GM12878 (cell line): ENCODE measurements at regions not wholly inside any gene's neighbourhood (a gene's known extent, or its start where the extent isn't known, plus 50 kb on each side); places are given as distances from the start of the nearest gene placed in this dataset.

Source experiments
- ATAC-seq: fragments of 200-7000 bp; cut with Tn5 transposase; 3 replicates; pipeline ENCODE4 v1.9.1; 2020; ENCODE audit warnings: mild to moderate bottlenecking, moderate library complexity
- BruUV-seq: library from RNA; stranded (reverse); fragments of 400-500 nt; replicated peaks from 2 replicates; lab custom pipeline; 2021; lab: Mats Ljungman, UMichigan
- CTCF ChIA-PET: fragments of 300-600 bp; sonication (Branson Sonifier 250); formaldehyde crosslinking; extraction: SDS; loops from one replicate; lab custom pipeline; 2021; ENCODE audit warnings: inconsistent platforms; lab: Yijun Ruan, JAX
- POLR2A ChIA-PET: fragments of 350-600 bp; formaldehyde crosslinking; extraction: SDS; loops from one replicate; lab custom pipeline; 2021; ENCODE audit warnings: inconsistent platforms; lab: Charles Lee
- RAD21 ChIA-PET: fragments of 300-600 bp; sonication (Branson Sonifier 250); formaldehyde crosslinking; loops from one replicate; lab custom pipeline; 2023; ENCODE audit warnings: antibody characterized with exemption; ENCODE audit not compliant: unreplicated experiment; lab: Charles Lee
- SMC1A ChIA-PET: fragments of 300-600 bp; sonication (Branson Sonifier 250); formaldehyde crosslinking; loops from one replicate; lab custom pipeline; 2023; ENCODE audit not compliant: unreplicated experiment, uncharacterized antibody; lab: Charles Lee
- DNase-seq: peaks from one replicate; pipeline ENCODE4 v3.0.0-alpha.2; 2011; ENCODE audit warnings: low read depth, low spot score
- FAIRE-seq: peaks from 3 replicates; lab custom pipeline; 2011; peaks lifted over from hg19 to GRCh38; lab: Jason Lieb, UNC
- H2AFZ ChIP-seq: 2 replicates; pipeline ENCODE4 v1.6.0; 2011; ENCODE audit warnings: low read depth, low read length, control low read depth; ENCODE audit not compliant: control insufficient read depth
- H3K27ac ChIP-seq: 2 replicates; pipeline ENCODE4 v1.5.1; 2011; ENCODE audit warnings: control low read depth; ENCODE audit not compliant: control insufficient read depth, insufficient read depth
- H3K27me3 ChIP-seq, 2 experiments: replicated peaks in 1 of 2; 2 replicates each; pipeline versions ENCODE4 v1.6.0 to v1.6.1; 2011; ENCODE audit warnings: low read length in 1 of 2; ENCODE audit not compliant: control insufficient read depth in 2 of 2, insufficient read depth in 2 of 2
- H3K36me3 ChIP-seq, 2 experiments: 2 replicates each; pipeline ENCODE4 v1.5.1; 2011; ENCODE audit warnings: low read length in 1 of 2; ENCODE audit not compliant: control insufficient read depth in 2 of 2, insufficient read depth in 2 of 2
- H3K4me1 ChIP-seq: 2 replicates; pipeline ENCODE4 v1.6.1; 2011; ENCODE audit warnings: mild to moderate bottlenecking, low read length, moderate library complexity, mixed read lengths; ENCODE audit not compliant: control insufficient read depth, insufficient read depth
- H3K4me2 ChIP-seq: 2 replicates; pipeline ENCODE4 v1.6.0; 2011; ENCODE audit warnings: control low read depth; ENCODE audit not compliant: control insufficient read depth, insufficient read depth
- H3K4me3 ChIP-seq: fragments of 200-600 bp; sonication (generic); 2 replicates; pipeline ENCODE4 v1.5.1; 2016
- H3K79me2 ChIP-seq: 2 replicates; pipeline ENCODE4 v1.6.0; 2011; ENCODE audit warnings: low read length; ENCODE audit not compliant: control insufficient read depth, insufficient read depth
- H3K9ac ChIP-seq: 2 replicates; pipeline ENCODE4 v1.8.0; 2011; ENCODE audit warnings: low read length, control low read depth, mixed read lengths; ENCODE audit not compliant: control insufficient read depth, insufficient read depth
- H3K9me3 ChIP-seq: replicated peaks from 3 replicates; pipeline ENCODE4 v1.5.1; 2011; ENCODE audit warnings: mild to moderate bottlenecking, low read length; ENCODE audit not compliant: control insufficient read depth, insufficient read depth
- H4K20me1 ChIP-seq: 2 replicates; pipeline ENCODE4 v1.6.0; 2011; ENCODE audit not compliant: control insufficient read depth, insufficient read depth
- BRCA1 ChIP-seq: IDR thresholded peaks from 2 replicates; pipeline ENCODE4 v1.6.1; 2011; ENCODE audit warnings: low read depth, low read length, improper control_type of control experiment
- PAX5 ChIP-seq: IDR thresholded peaks from 2 replicates; pipeline ENCODE4 v1.6.1; 2011; ENCODE audit warnings: low read depth, low read length, borderline replicate concordance
- SPI1 ChIP-seq: IDR thresholded peaks from 2 replicates; pipeline ENCODE4 v1.6.1; 2011; ENCODE audit warnings: low read depth, mild to moderate bottlenecking, low read length, moderate library complexity, borderline replicate concordance; ENCODE audit not compliant: insufficient read depth
- STAT1 ChIP-seq: fragments of 450-650 bp; conservative IDR thresholded peaks from 2 replicates; pipeline ENCODE4 v1.6.1; 2014; ENCODE audit warnings: antibody characterized with exemption, mild to moderate bottlenecking
- WGBS: methylation state at CpG from one replicate; pipeline ENCODE4 v1.1.6; 2016; ENCODE audit warnings: low lambda C conversion rate; ENCODE audit not compliant: insufficient replicate concordance, insufficient coverage; ENCODE audit errors: missing lambda C conversion rate; 5-methylcytosine and 5-hydroxymethylcytosine counted together
- in situ Hi-C: fragments of 300-500 bp; cut with MboI; formaldehyde crosslinking; loops from 9 replicates; pipeline ENCODE4 v1.14.3; 2018; ENCODE audit warnings: mixed read lengths
- intact Hi-C: fragments of 100-400 bp; cut with micrococcal nuclease; formaldehyde crosslinking; loops from one replicate; pipeline ENCODE4 v1.14.2; 2022; ENCODE audit not compliant: unreplicated experiment
- TF ChIP-seq, protein P1 (sequence below): fragments of 450-650 bp; IDR thresholded peaks from 2 replicates; pipeline ENCODE4 v1.6.1; 2017; ENCODE audit warnings: low read depth, mild to moderate bottlenecking, moderate library complexity

DNA sequence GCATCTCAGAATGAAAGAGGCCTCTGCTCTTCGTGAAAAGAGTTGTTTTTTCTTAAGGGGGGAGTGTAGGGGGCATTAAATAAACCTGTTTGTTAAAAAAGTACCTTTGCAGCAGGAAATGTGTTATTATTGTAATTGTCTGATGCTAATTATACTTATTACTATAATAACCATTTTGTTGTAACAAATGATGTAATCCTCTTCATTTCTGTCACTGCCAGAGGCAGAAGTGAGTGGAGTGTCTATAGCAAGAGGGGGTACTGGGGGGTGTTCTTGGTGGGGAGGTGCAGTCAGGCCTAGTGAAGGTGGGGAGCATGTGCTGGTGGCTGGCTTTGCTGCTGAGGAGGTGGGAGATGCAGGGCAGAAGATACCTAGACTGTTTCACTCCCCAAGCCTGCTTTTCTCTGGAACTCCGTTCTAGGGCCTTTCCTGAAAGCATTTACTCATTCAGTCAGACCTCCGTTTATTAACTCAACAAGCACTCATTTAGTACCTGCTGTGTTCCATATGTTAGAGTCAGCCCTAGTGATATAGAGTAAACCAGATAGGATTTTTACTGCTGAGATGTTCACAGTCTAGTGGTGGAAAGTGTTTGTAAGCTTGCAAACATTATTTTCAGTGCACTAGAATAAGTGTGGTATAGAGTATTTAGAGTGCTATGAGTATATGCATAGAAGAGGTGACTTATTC, 77.5 kb upstream of the CISTR start (continued):
- no peak for TF ChIP-seq BRCA1
- TF ChIP-seq, all 136 proteins: peak for 2

DNA sequence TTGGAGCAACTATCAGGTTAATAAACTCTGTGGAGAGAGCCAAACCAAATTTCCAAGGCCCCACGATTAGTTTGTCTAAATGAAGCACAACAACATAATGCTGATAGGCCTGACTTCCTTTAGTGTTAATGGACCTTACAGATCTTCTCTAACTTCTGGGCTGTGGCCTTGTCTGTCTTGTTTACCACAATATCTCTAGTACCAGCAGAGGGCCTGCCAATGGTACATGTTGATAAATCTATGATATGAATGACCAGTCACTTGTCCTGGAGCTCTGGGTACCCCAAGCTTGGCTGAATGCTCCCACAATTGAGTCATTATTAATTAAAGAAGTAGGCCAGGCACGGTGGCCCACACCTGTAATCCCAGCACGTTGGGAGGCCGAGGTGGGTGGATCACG, 78.9 kb upstream of the CISTR start:
- ChIA-PET CTCF (interaction anchor here (0.6 to 1.1 kb wide), 3 partner anchors 41 to 79 kb away, joined by 3 read pairs; no protein-coding TSS in a partner anchor), RAD21 (no interaction called here), SMC1A (interaction anchor here (1.2 to 1.3 kb wide), 3 partner anchors 9 to 74 kb away, joined by 3 to 5 read pairs (median 5); no protein-coding TSS in a partner anchor), POLR2A (no interaction called here)
- no peak overlapping the region for H3K9ac ChIP-seq
- FAIRE-seq (no peak), ATAC-seq (no peak), DNase-seq (no peak)
- H3K4me2 ChIP-seq: no peak overlapping the region
- no peak overlapping the region for H2AFZ ChIP-seq
- H3K27ac ChIP-seq: no peak overlapping the region
- intact Hi-C loops: no loop called here
- in situ Hi-C loops: no loop called here
- no peaks in the 10 kb centered on the region for H3K36me3 ChIP-seq
- H4K20me1 ChIP-seq: no peaks in the 10 kb centered on the region
- peaks cover 0 to 7% of the 10 kb centered on the region in 2 experiments; a peak in 2 of 4 replicates for H3K27me3 ChIP-seq
- no peaks in the 10 kb centered on the region; the same call in 2 of the 3 replicates for H3K9me3 ChIP-seq
- BruUV-seq: no TSS peak
- H3K4me1 ChIP-seq: no peaks in the 10 kb centered on the region
- WGBS: 47% methylated on average over 5 of the region's 5 CpGs
- no peak overlapping the region for H3K4me3 ChIP-seq
- no peaks in the 10 kb centered on the region for H3K79me2 ChIP-seq
- TF ChIP-seq SPI1 (no peak), STAT1 (no peak), PAX5 (no peak)
- TF ChIP-seq, protein P1, sequence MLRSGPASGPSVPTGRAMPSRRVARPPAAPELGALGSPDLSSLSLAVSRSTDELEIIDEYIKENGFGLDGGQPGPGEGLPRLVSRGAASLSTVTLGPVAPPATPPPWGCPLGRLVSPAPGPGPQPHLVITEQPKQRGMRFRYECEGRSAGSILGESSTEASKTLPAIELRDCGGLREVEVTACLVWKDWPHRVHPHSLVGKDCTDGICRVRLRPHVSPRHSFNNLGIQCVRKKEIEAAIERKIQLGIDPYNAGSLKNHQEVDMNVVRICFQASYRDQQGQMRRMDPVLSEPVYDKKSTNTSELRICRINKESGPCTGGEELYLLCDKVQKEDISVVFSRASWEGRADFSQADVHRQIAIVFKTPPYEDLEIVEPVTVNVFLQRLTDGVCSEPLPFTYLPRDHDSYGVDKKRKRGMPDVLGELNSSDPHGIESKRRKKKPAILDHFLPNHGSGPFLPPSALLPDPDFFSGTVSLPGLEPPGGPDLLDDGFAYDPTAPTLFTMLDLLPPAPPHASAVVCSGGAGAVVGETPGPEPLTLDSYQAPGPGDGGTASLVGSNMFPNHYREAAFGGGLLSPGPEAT: no peak
